ENCODE measurements at regions not wholly inside any gene's neighbourhood (a gene's known extent, or its start where the extent isn't known, plus 50 kb on each side); places are given as distances from the start of the nearest gene placed in this dataset.

DNA sequence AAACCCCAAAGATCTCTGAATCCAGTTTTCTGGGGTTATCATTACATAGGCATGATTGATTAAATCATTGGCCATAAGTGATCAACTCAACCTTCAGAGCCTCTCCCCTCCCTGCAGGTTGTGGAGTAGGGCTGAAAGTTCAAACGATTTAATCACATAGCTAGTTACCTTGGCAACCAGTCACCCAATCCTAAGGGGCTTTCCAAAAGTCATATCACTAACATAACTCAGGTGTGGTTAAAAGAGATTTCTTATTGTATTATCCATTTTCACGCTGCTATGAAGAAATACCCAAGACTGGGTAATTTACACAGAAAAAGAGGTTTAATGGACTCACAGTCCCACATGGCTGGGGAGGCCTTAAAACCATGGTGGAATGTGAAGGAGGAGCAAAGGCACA, 935.1 kb upstream of the SLC35B3 start:
- TF ChIP-seq POLR2A (IDR thresholded peaks at IDR 0.05; ENCODE audit: low read length) = no peak
- TF ChIP-seq GATA1 (IDR thresholded peaks at IDR 0.05; ENCODE audit: low read depth, low read length) = no peak
